SK-N-SH (cell line): ENCODE measurements at regions not wholly inside any gene's neighbourhood (a gene's known extent, or its start where the extent isn't known, plus 50 kb on each side); places are given as distances from the start of the nearest gene placed in this dataset.

Experiments
- CTCF ChIA-PET: fragments of 300-600, 350-600 bp; formaldehyde crosslinking; extraction: SDS; loops from one replicate; lab custom pipeline; 2021; lab: Yijun Ruan, JAX
- POLR2A ChIA-PET: fragments of 350-600 bp; sonication (Branson Sonifier 250); formaldehyde crosslinking; extraction: SDS; loops from one replicate; lab custom pipeline; 2020; ENCODE audit warnings: antibody characterized with exemption, inconsistent platforms; lab: Yijun Ruan, JAX
- DNase-seq: peaks from one replicate; pipeline ENCODE4 v3.0.0; 2012
- H2AFZ ChIP-seq: fragments of 200-600 bp; sonication (generic); 2 replicates; pipeline ENCODE4 v1.8.1; 2016; ENCODE audit warnings: antibody characterized with exemption, mild to moderate bottlenecking, low read depth
- H3F3A ChIP-seq: fragments of 200-600 bp; sonication (generic); replicated peaks from 2 replicates; pipeline ENCODE3; 2016; ENCODE audit warnings: antibody characterized with exemption, mild to moderate bottlenecking; ENCODE audit not compliant: insufficient read depth
- H3K27ac ChIP-seq, 2 experiments: fragments of 200-500 bp in 1 of 2; fragments of 200-600 bp in 1 of 2; sonication (Bioruptor generic) in 1 of 2; sonication (generic), shearing (Covaris generic) in 1 of 2; 2 replicates each; pipeline versions ENCODE4 v1.5.1 to v1.6.1; 2014 to 2016; ENCODE audit warnings: low read depth in 2 of 2, inconsistent platforms in 1 of 2, low read length in 1 of 2, mild to moderate bottlenecking in 1 of 2, mixed read lengths in 1 of 2
- H3K27me3 ChIP-seq: fragments of 200-600 bp; sonication (generic), shearing (Covaris generic); 2 replicates; pipeline ENCODE4 v1.6.1; 2016; ENCODE audit warnings: mixed run types; ENCODE audit not compliant: insufficient read depth
- H3K36me3 ChIP-seq, 2 experiments: fragments of 200-500 bp in 1 of 2; fragments of 200-600 bp in 1 of 2; sonication (Bioruptor generic) in 1 of 2; sonication (generic) in 1 of 2; replicated peaks in 1 of 2; 2 replicates each; pipeline versions ENCODE3 to v1.5.1; 2014 to 2016; ENCODE audit warnings: low read length in 1 of 2, mild to moderate bottlenecking in 1 of 2; ENCODE audit not compliant: insufficient read depth in 2 of 2, control insufficient read depth in 1 of 2
- H3K4me1 ChIP-seq, 2 experiments: fragments of 200-500 bp in 1 of 2; fragments of 200-600 bp in 1 of 2; sonication (Bioruptor generic) in 1 of 2; sonication (generic), shearing (Covaris generic) in 1 of 2; 2 replicates each; pipeline versions ENCODE4 v1.5.1 to v1.6.1; 2014 to 2016; ENCODE audit warnings: low read depth in 1 of 2, low read length in 1 of 2, mixed run types in 1 of 2; ENCODE audit not compliant: insufficient read depth in 2 of 2, control insufficient read depth in 1 of 2
- H3K4me2 ChIP-seq: fragments of 200-600 bp; sonication (generic), shearing (Covaris generic); 2 replicates; pipeline ENCODE4 v1.6.1; 2017; ENCODE audit warnings: mixed run types
- H3K4me3 ChIP-seq, 2 experiments: fragments of 200-500 bp in 1 of 2; fragments of 200-600 bp in 1 of 2; sonication (Bioruptor generic) in 1 of 2; sonication (generic), shearing (Covaris generic) in 1 of 2; 2 replicates each; pipeline versions ENCODE4 v1.5.1 to v1.8.1; 2014 to 2016; ENCODE audit warnings: low read depth in 2 of 2, inconsistent platforms in 1 of 2, low read length in 1 of 2, mild to moderate bottlenecking in 1 of 2, mixed read lengths in 1 of 2, moderate library complexity in 1 of 2
- H3K79me2 ChIP-seq: fragments of 200-600 bp; sonication (generic); 2 replicates; pipeline ENCODE4 v1.8.1; 2017; ENCODE audit warnings: mild to moderate bottlenecking; ENCODE audit not compliant: insufficient read depth
- H3K9ac ChIP-seq: fragments of 200-600 bp; sonication (generic); 2 replicates; pipeline ENCODE4 v1.6.1; 2017; ENCODE audit warnings: mixed run types
- H3K9me2 ChIP-seq: fragments of 200-600 bp; sonication (generic); 2 replicates; pipeline ENCODE4 v1.6.1; 2017; ENCODE audit warnings: mixed run types
- H3K9me3 ChIP-seq: fragments of 200-600 bp; sonication (generic); 2 replicates; pipeline ENCODE4 v1.6.1; 2017; ENCODE audit warnings: mixed run types, mild to moderate bottlenecking, moderate library complexity
- H4K20me1 ChIP-seq: fragments of 200-600 bp; sonication (generic); 2 replicates; pipeline ENCODE4 v1.6.1; 2017; ENCODE audit warnings: mild to moderate bottlenecking, mixed run types; ENCODE audit not compliant: insufficient read depth
- CHD2 ChIP-seq: fragments of 150-350 bp; IDR thresholded peaks from 2 replicates; pipeline ENCODE4 v1.6.1; 2018; ENCODE audit warnings: low read length; ENCODE audit not compliant: partially characterized antibody
- CTCF ChIP-seq: fragments of 200-600 bp; sonication (generic); IDR thresholded peaks from 2 replicates; pipeline ENCODE4 v1.6.1; 2017; ENCODE audit warnings: antibody characterized with exemption, mild to moderate bottlenecking, moderate library complexity
- ELF1 ChIP-seq: IDR thresholded peaks from 2 replicates; pipeline ENCODE4 v1.4.0; 2012
- EZH2phosphoT487 ChIP-seq: fragments of 200-600 bp; sonication (generic); IDR thresholded peaks from 2 replicates; pipeline ENCODE4 v1.6.1; 2017; ENCODE audit warnings: low read depth, mixed run types, mild to moderate bottlenecking, antibody characterized with exemption, moderate library complexity, borderline replicate concordance
- GATA2 ChIP-seq: sonication (generic); formaldehyde crosslinking; IDR thresholded peaks from 2 replicates; pipeline ENCODE4 v1.5.0; 2020; ENCODE audit warnings: mild to moderate bottlenecking, missing genetic modification reagents
- MAX ChIP-seq: IDR thresholded peaks from 2 replicates; pipeline ENCODE4 v1.4.0; 2012; ENCODE audit warnings: low read depth
- MXI1 ChIP-seq: IDR thresholded peaks from 2 replicates; pipeline ENCODE4 v1.6.1; 2012; ENCODE audit warnings: mild to moderate bottlenecking, low read depth, low read length, improper control_type of control experiment
- NRF1 ChIP-seq: IDR thresholded peaks from 2 replicates; pipeline ENCODE4 v1.6.1; 2012; ENCODE audit warnings: low read depth, mild to moderate bottlenecking, low read length
- PBX3 ChIP-seq: IDR thresholded peaks from 2 replicates; pipeline ENCODE4; 2012
- RCOR1 ChIP-seq: fragments of 150-350 bp; IDR thresholded peaks from 2 replicates; pipeline ENCODE4 v1.6.1; 2017; ENCODE audit warnings: antibody characterized with exemption, low read length
- REST ChIP-seq: IDR thresholded peaks from 2 replicates; pipeline ENCODE4 v1.6.1; 2012; ENCODE audit warnings: mild to moderate bottlenecking, low read depth, low read length, moderate library complexity
- SIN3A ChIP-seq: IDR thresholded peaks from 2 replicates; pipeline ENCODE4 v1.6.1; 2012; ENCODE audit warnings: low read depth, mild to moderate bottlenecking, low read length, moderate library complexity, borderline replicate concordance
- SMC3 ChIP-seq: IDR thresholded peaks from 2 replicates; pipeline ENCODE4 v1.6.1; 2012; ENCODE audit warnings: low read depth, low read length, improper control_type of control experiment
- TAF1 ChIP-seq: IDR thresholded peaks from 2 replicates; pipeline ENCODE4 v1.6.1; 2012; ENCODE audit warnings: low read depth, mild to moderate bottlenecking, low read length, moderate library complexity, borderline replicate concordance
- TEAD4 ChIP-seq: IDR thresholded peaks from 2 replicates; pipeline ENCODE4 v1.4.0; 2012; ENCODE audit warnings: mild to moderate bottlenecking, borderline replicate concordance; ENCODE audit not compliant: insufficient read depth
- YY1 ChIP-seq: IDR thresholded peaks from 2 replicates; pipeline ENCODE4 v1.4.0; 2012; ENCODE audit warnings: low read depth, mild to moderate bottlenecking
- WGBS: methylation state at CpG from one replicate; pipeline ENCODE4 v1.1.6; 2017; ENCODE audit warnings: low lambda C conversion rate; 5-methylcytosine and 5-hydroxymethylcytosine counted together

GRCh38 chr20:24206995-24207394 lies 218.4 kb upstream of the GGTLC1 start:
- ChIA-PET CTCF (no interaction called here), POLR2A (no interaction called here)
- Histone ChIP-seq H3K9me3 (no peaks in the 10 kb centered on the region), H3K9ac (no peak overlapping the region), H3K9me2 (no peaks in the 10 kb centered on the region), H3K4me3 (no peak overlapping the region), H3K27me3 (no peaks in the 10 kb centered on the region), H4K20me1 (no peaks in the 10 kb centered on the region), H3K27ac (no peak overlapping the region), H3K4me1 (no peaks in the 10 kb centered on the region), H3K4me2 (no peak overlapping the region), H3K36me3 (no peaks in the 10 kb centered on the region), H3K79me2 (no peaks in the 10 kb centered on the region), H3F3A (peaks cover 5% of the 10 kb centered on the region), H2AFZ (no peak overlapping the region)
- no peak for DNase-seq
- TF ChIP-seq PBX3 (no peak), MXI1 (no peak), EZH2phosphoT487 (no peak), RCOR1 (no peak), TEAD4 (no peak), TAF1 (no peak), YY1 (no peak), CHD2 (no peak), REST (no peak)
- WGBS, result 14% methylated on average over 5 of the region's 5 CpGs

- CTCF ChIA-PET, result interaction anchor here (0.8 to 0.9 kb wide), 2 partner anchors 43 to 102 kb away, joined by 3 read pairs; no protein-coding TSS in a partner anchor
- TF ChIP-seq ELF1, result no peak
- no peak for TF ChIP-seq GATA2 (CRISPR knock-in tag)
- TF ChIP-seq TEAD4, result no peak
- no peak for TF ChIP-seq CTCF
- TF ChIP-seq SIN3A, result no peak
- TF ChIP-seq YY1, result no peak
- TF ChIP-seq SMC3, result no peak
- no peak for TF ChIP-seq EZH2phosphoT487
- TF ChIP-seq PBX3, result no peak
- no peak for TF ChIP-seq MAX
- TF ChIP-seq NRF1, result no peak
- no peak for TF ChIP-seq RCOR1
Measured at GRCh38 chr20:24203526-24204183, 215.1 kb upstream of the GGTLC1 start.

More at GRCh38 chr20:24203526-24204183, 215.1 kb upstream of the GGTLC1 start:
- no peaks in the 10 kb centered on the region for H3K27me3 ChIP-seq
- H3K36me3 ChIP-seq, result no peaks in the 10 kb centered on the region
- no peaks in the 10 kb centered on the region for H3K4me1 ChIP-seq
- no peaks in the 10 kb centered on the region for H3K9me3 ChIP-seq
- H3K4me2 ChIP-seq, result no peak overlapping the region
- peaks cover 4% of the 10 kb centered on the region for H3F3A ChIP-seq
- 24% methylated on average over 7 of the region's 7 CpGs for WGBS
- no peaks in the 10 kb centered on the region for H3K79me2 ChIP-seq
- H2AFZ ChIP-seq, result no peak overlapping the region
- H3K4me3 ChIP-seq, result no peak overlapping the region
- H4K20me1 ChIP-seq, result no peaks in the 10 kb centered on the region
- H3K27ac ChIP-seq, result no peak overlapping the region
- no peak overlapping the region for H3K9ac ChIP-seq
- POLR2A ChIA-PET, result no interaction called here
- H3K9me2 ChIP-seq, result no peaks in the 10 kb centered on the region
- no peak for DNase-seq
